ENCODE measurements at regions not wholly inside any gene's neighbourhood (a gene's known extent, or its start where the extent isn't known, plus 50 kb on each side); places are given as distances from the start of the nearest gene placed in this dataset.

DNA sequence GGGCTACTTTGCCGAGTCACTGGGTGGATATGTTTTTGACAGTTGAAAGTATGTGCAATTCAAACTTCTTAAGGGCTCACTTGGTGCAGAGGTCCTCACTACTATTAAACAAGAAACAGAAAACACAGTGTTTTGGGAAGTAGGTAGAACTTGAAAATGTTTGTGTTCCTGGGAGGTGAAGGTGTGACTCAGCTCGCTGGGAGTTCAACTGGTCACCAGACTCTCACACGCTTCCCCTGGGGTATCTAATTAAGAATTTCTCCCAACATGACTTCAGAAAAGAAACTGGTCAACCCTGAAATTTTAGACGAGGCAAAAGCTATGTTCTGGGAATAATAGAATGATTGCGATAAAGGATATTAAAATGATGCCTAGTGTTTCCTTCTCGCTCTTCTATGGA, 1039.8 kb upstream of the SEMA6D start:
- Histone ChIP-seq H3K36me3 (ENCODE audit: control insufficient read depth in 2 of 4, insufficient read depth in 4 of 4, low read length in 3 of 4) (no peaks in the 10 kb centered on the region), H3K14ac (ENCODE audit: insufficient read length) (no peak overlapping the region), H3K4me3 (ENCODE audit: extremely low read depth in 1 of 4, insufficient read depth in 2 of 4, low read depth in 3 of 4, low read length in 4 of 4) (no peak overlapping the region), H2BK20ac (ENCODE audit: low read length) (no peak overlapping the region), H3K56ac (replicated peaks; ENCODE audit: insufficient read length, low read depth, low read length) (no peak overlapping the region), H3K4me1 (replicated peaks in 1 of 4; ENCODE audit: control insufficient read depth in 3 of 4, insufficient read depth in 4 of 4, low read length in 3 of 4) (peaks cover 0 to 3% (median 0%) of the 10 kb centered on the region in 4 experiments; a peak in 1 of 7 replicates), H3K18ac (ENCODE audit: extremely low read depth, low read length) (no peak overlapping the region), H3K9ac (replicated peaks in 1 of 4; ENCODE audit: extremely low read depth in 1 of 4, low read depth in 3 of 4, low read length in 3 of 4) (no peak overlapping the region), H3K79me1 (ENCODE audit: low read depth, low read length) (no peaks in the 10 kb centered on the region), H3K23me2 (ENCODE audit: low read depth, low read length) (0 out of 2 replicates have a peak, but pooled peaks cover 2% of the 10 kb centered on the region), H4K8ac (ENCODE audit: extremely low read depth, insufficient read depth, low read length) (no peak overlapping the region), H2AK5ac (ENCODE audit: low read depth, low read length) (no peak overlapping the region), H3K4ac (replicated peaks; ENCODE audit: insufficient read length, low read depth, low read length) (no peak overlapping the region), H4K5ac (ENCODE audit: insufficient read length, low read depth, low read length) (no peak overlapping the region), H3K4me2 (ENCODE audit: insufficient read depth in 1 of 2, low read depth in 2 of 2, low read length in 2 of 2) (no peak overlapping the region), H4K91ac (replicated peaks; ENCODE audit: insufficient read length, low read length) (no peak overlapping the region), H3K27me3 (replicated peaks in 1 of 4; ENCODE audit: control insufficient read depth in 3 of 4, extremely low read depth in 1 of 4, insufficient read depth in 3 of 4, low read length in 3 of 4) (peaks cover 0 to 1% (median 0%) of the 10 kb centered on the region in 4 experiments; a peak in 1 of 7 replicates), H2AFZ (ENCODE audit: low read length) (no peak overlapping the region), H3K23ac (ENCODE audit: insufficient read length) (no peak overlapping the region), H2BK120ac (replicated peaks; ENCODE audit: low read depth, low read length) (no peak overlapping the region), H3K9me3 (ENCODE audit: insufficient read depth in 2 of 2, low read depth in 1 of 2, low read length in 1 of 2) (no peaks in the 10 kb centered on the region), H2BK15ac (ENCODE audit: low read length) (no peak overlapping the region), H2BK5ac (ENCODE audit: low read depth, low read length) (no peak overlapping the region), H2BK12ac (ENCODE audit: low read depth, low read length) (no peak overlapping the region), H3K79me2 (ENCODE audit: control insufficient read depth in 1 of 2, insufficient read depth in 2 of 2, low read length in 2 of 2) (no peaks in the 10 kb centered on the region), H4K20me1 (replicated peaks in 1 of 2; ENCODE audit: control insufficient read depth in 1 of 2, insufficient read depth in 2 of 2, low read length in 2 of 2) (no peaks in the 10 kb centered on the region), H3K27ac (ENCODE audit: low read depth, low read length) (no peak overlapping the region)
- no peak for DNase-seq (ENCODE audit: low read depth in 1 of 2, low spot score in 2 of 2)
- FAIRE-seq: no peak
- ChIA-PET CTCF (ENCODE audit: partially characterized antibody) (no interaction called here), POLR2A (ENCODE audit: partially characterized antibody) (no interaction called here)
- WGBS, 2 experiments (ENCODE audit: extremely low coverage in 1 of 2, insufficient coverage in 1 of 2, insufficient read length in 1 of 2, insufficient replicate concordance in 2 of 2, low coverage in 1 of 2, low lambda C conversion rate in 2 of 2, missing lambda C conversion rate in 1 of 2): 82% methylated on average over 6 of the region's 6 CpGs; no CpG with 5 or more reads in 1 of the 2 experiments
- TF ChIP-seq, protein P1, sequence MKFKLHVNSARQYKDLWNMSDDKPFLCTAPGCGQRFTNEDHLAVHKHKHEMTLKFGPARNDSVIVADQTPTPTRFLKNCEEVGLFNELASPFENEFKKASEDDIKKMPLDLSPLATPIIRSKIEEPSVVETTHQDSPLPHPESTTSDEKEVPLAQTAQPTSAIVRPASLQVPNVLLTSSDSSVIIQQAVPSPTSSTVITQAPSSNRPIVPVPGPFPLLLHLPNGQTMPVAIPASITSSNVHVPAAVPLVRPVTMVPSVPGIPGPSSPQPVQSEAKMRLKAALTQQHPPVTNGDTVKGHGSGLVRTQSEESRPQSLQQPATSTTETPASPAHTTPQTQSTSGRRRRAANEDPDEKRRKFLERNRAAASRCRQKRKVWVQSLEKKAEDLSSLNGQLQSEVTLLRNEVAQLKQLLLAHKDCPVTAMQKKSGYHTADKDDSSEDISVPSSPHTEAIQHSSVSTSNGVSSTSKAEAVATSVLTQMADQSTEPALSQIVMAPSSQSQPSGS (IDR thresholded peaks at IDR 0.05; ENCODE audit: low read length): no peak
- TF ChIP-seq RFX5 (IDR thresholded peaks at IDR 0.05; ENCODE audit: borderline replicate concordance, low read depth, low read length): no peak
- TF ChIP-seq TEAD4 (IDR thresholded peaks at IDR 0.05; ENCODE audit: low read depth, low read length): no peak
- TF ChIP-seq TAF7 (optimal IDR thresholded peaks at IDR 0.05; ENCODE audit: borderline replicate concordance, low read depth, low read length): no peak
- no peak for TF ChIP-seq SIRT6 (IDR thresholded peaks at IDR 0.05; ENCODE audit: low read length)
- no peak for TF ChIP-seq KDM5A (IDR thresholded peaks at IDR 0.05; ENCODE audit: low read length)
- no peak for TF ChIP-seq PHF8 (conservative IDR thresholded peaks at IDR 0.05; ENCODE audit: low read depth, low read length)
- no peak for TF ChIP-seq ASH2L (IDR thresholded peaks at IDR 0.05; ENCODE audit: low read length)
- no peak for TF ChIP-seq JUND (IDR thresholded peaks at IDR 0.05; ENCODE audit: low read length)
- TF ChIP-seq RAD21 (IDR thresholded peaks at IDR 0.05 in 1 of 2, conservative IDR thresholded peaks at IDR 0.05 in 1 of 2; ENCODE audit: low read depth in 2 of 2, low read length in 2 of 2): no peak

Measured in H1 (cell line).